GM04504 (cell line): ENCODE measurements at regions not wholly inside any gene's neighbourhood (a gene's known extent, or its start where the extent isn't known, plus 50 kb on each side); places are given as distances from the start of the nearest gene placed in this dataset.
A peak's percentile ranks its signal among the peaks of the same experiment; 100 is the strongest.

ENCODE experiments used
- DNase-seq: peaks from one replicate; pipeline ENCODE4 v3.0.0-alpha.2; 2012; ENCODE audit warnings: low read depth

DNA sequence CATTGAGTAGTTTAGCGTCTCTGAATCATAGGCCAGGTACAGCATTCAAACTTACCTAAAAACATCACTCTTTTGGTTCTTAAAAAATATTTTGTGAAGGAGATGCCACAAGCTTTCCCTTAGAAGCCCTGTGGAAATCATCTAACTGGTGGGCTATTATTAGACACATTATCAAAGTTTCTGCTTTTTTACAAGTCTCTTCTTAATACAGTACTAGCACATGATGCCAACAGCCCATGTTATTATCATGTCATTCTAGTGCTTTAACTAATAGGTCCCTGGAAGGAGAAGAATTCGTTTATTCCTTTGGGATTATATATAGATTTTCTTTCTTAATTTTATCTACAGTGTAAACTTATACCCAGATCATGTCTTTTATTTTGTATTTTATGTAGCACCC, 146.0 kb upstream of the PTPRK start:
- DNase-seq: no peak

DNA sequence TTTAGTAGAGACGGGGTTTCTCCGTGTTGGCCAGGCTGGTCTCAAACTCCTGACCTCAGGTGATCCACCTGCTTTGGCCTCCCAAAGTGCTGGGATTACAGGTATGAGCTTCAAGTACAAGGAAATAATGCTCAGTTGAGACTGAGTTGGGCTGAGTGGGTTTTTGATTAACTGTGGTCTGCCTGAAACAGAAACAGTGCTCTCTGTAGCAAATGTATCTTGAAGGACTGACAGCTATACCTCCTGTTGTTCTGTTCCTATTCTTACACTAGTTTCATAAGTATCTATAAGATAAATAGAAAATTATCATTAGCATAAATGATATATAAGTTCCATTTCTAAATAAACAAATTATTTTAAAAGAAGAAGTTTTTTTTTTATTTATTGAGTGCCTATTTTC, 142.8 kb upstream of the PTPRK start:
- DNase-seq: no peak

DNA sequence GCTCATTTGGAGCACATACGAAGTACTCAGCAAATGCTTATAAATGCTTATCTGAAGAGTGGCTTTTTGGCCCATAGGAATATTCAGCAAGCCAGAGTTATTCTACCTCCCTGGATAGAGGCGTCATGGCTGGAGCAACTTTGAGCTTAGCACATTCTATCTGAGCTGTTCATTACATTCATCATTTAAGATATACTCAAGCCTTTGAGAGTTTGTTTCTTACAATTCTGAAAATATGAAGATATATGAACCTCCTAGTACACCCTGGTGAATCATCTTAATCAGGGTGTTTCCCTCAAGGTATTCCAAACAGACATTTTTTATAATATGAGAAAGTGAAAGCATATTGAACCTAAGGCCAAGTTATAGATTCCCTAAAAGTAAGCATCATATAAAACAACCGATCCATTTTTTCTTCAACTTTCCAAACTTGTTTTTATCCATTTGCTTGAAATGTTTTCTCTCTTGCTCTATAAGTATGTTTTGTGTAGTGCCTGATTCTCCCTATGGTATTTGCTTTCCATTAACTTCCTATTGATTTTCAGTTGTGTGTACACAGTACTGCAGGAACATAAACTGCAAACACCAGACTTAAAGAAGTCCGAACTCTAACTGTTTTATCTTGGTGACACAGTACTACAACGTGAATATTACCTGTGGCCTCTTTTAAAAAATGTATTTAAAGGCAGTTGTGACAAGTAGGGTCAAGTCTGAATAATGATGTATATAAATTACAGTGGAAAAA, 139.7 kb upstream of the PTPRK start:
- DNase-seq: no peak

DNA sequence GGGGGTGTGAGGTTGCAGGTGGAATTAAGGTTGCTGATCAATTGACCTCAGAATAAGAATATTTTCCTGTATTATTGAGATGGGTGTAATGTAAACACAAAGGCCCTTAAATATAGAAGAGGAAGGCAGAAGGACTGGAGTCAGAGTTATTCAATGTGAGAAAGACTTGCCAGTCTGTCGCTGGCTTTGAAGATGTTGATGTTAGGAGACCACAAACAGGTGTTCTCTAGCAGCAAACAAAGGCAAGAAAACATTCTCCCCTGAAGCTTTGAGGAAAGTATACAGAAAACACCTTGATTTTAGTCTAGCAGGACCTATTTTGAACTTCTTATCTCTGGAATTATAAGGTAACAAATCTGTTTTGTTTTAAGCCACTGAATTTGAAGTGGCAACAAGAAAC, 138.9 kb upstream of the PTPRK start:
- no peak for DNase-seq

DNA sequence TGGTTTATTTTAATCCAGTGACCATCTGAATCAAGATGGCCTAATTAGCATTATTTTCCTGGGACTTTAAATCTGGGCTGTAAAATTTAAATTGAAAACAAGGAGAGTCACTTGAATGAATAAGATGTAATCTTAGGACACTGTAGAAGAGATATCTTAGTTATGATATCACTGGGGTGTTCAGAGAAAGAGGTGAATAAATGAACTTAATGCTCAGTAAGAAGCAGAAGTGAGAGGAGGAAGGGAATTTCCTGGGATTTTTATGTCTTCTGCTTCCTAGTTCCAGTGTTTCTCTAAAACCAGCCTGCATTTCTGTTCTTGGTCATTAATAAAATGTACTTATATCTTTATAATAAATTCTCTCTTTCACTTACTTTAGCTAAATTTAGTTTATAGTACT, 136.8 kb upstream of the PTPRK start:
- DNase-seq: no peak

DNA sequence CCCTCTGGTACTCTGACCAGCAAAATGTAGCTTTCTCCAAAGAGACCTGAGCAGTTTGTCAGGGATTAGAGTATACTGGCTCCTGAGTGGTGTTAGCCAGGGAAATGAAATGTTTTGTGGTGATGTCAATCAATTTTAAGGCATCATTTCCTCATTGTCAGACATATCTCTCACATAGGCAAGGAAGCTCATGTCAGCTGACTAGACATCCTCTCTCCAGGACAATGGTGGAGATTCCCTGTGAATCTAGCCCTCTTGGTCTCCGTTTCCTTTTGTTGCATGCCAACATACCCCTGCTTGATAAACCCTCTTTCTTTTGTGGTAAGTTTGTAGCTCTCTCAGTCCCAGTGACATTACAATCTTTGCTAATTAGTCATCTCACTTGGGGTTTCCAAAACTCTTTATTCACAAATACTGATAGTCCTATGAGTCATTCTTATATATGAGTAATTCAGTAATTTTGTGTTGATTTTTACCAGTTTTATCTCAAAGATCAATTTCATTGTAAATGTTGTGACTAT, 135.6 kb upstream of the PTPRK start:
- peak; percentile 73 for DNase-seq

DNA sequence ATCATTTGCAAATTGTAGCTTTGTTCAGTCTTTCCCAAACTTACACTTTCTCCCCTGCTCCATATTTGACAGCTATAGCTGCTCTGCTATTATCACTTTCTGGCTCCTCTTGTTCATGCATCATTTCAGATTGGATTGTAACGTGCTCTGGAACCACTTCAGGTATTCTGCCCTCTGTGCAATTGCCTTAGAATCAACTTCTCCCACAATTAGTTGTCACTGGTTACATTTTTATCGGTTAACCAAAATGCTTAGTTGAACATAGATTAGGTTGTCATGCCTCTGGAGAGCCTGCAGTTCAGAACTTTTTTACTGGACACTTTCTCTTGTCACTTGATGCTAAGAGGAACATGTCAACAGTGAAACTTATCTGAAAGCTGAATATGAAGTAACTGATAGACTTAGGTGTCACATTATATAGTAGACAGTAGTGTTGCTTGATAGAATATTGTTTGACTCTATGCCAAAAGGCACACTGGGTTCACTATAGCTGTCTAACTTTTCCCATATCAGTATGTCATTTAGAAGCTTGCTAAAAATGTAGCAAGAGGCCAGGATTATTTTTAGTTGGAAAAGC, 127.7 kb upstream of the PTPRK start:
- DNase-seq: no peak

DNA sequence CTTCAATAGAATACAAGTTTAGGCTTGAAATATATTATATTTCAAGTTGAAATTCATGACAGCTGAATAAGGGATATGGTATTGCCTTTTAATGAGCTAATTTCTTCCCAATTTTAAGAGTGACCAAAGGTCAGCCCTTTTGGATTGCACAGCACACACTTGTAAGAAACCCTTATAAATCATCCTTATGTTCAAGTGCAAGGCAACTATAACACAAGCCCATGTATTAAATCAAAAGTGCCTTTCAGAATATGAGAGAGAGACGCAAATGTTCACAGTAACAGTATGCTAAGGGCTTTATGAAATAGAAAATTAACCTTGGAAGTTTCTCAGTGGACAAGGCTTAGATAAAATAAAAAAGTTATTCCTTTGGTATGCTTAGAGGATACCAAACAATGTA, 121.7 kb upstream of the PTPRK start:
- DNase-seq: no peak

DNA sequence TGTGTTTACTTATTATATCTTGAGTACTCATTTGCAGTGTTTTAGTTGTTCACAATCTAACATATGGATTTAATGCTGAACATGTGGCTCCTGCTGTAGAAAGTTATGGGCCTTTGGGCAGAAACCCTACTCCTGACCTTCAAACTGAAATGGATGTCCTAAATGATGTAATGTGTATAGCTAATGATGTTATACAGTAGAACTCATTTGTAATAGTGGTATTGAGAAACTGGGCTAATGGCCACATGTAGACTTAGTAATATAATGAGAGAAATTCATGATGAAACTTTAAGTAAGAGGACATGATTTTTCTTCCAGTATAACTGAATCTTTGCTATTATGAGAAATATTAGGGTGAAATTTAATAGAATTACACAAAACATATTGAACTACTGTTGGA, 121.3 kb upstream of the PTPRK start:
- no peak for DNase-seq

DNA sequence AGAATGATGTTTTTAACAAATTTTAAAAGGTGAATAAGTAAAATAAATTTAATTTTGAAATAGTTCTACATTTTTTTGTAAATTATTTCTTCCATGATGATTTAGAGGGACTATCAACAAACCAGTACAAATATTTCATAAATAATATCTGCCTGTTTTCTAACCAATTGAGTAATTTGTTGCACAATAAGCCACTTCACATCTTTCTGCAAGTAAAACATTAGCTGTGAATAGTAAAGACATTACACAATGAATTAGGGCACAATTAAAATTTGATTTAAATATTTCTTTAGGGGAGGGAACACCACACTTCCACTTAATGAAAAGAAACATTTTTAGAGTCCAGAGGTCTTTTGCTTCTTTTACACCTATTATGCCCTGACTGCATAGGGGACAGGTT, 118.4 kb upstream of the PTPRK start:
- no peak for DNase-seq

DNA sequence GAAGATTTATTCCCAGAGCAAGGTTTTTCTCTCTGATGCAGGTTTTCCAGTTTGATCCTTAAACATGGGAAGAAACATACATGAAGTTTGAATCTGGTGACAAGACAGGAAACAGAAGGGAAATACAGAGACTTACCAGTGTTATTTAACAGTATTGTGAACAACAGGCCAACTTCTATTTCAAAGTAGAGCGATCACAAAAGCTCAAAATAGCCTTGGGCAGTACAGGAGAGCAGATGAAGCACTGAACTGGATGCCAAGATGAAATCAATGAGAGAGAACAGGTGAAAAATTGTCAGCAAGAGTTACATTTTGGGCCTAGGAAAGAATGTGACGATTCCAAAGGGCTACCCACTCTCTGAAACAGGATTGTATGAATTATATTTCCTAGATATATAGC, 114.8 kb upstream of the PTPRK start:
- no peak for DNase-seq

DNA sequence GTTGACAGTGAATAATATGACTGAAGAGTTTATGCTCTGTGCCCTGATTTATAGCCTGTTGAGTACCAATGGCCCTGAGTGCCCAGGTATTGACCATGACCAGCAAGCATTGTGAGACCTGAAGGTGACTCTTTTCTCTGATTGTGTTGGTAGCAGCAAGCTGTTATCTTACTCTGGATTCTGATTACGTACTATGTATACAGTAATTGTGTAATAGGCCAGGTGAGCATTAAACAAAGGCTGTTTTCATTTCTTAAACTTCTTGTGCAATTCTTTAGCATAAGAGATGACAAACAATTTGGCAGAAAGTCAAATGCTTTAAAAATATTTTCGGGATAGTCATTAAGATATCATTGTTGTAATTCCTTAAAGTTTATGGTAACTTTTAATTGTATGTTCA, 111.7 kb upstream of the PTPRK start:
- DNase-seq: no peak

DNA sequence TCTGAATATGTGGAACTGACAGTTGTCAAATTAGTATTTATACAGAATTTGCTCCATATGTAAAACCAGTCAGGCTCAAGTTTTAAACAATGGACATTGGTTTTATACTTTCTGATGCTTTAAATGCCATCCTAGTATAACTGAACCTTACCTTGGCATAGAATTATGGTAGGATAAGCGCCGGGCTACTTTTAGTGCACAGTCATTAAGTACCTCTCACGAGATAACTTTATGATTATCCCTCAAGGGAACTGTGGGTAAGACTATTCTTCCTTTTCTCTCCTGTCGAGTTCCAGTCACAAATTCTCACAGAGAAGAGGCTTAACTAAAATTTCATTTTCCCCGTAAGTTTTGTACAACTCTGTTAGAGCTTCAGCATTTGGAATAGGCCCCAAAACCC, 110.6 kb upstream of the PTPRK start:
- no peak for DNase-seq

DNA sequence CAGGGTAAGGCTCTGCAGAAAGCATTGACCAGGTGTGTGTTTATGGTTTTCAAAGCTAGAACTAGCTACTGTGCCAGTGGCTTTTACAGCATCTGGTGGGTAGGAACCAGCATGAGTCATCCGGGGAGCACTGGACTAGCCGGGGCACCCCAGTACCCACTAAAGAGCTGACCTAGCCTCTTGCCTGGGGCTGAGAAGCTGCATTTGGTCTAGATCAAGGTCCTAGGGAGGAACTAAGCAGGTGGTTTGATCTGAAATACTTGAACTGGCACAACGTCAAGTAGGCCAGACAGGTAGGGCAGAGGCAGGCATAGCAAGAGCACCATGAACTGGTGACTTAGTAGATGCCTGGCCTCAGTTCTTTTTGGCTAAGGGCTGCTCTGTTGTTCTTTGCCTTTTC, 109.8 kb upstream of the PTPRK start:
- DNase-seq: no peak

DNA sequence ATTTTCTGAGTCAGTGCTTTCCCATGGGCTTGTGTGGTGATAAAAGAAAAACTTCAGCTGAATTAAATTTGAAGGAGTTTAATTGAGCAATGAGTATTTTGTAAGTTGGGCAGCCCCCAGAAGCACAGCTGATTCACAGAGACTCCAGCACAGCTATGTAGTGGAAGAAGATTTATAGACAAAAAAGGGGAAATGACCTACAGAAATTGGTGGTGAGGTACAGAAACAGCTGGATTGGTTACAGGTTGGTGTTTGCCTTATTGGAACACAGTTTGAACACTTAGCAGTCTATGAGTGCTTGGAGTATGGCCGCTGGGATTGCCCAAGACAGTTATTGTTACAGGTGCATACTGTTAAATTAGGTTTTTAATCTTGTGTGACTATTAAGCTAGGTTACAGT, 96.9 kb upstream of the PTPRK start:
- DNase-seq: no peak

DNA sequence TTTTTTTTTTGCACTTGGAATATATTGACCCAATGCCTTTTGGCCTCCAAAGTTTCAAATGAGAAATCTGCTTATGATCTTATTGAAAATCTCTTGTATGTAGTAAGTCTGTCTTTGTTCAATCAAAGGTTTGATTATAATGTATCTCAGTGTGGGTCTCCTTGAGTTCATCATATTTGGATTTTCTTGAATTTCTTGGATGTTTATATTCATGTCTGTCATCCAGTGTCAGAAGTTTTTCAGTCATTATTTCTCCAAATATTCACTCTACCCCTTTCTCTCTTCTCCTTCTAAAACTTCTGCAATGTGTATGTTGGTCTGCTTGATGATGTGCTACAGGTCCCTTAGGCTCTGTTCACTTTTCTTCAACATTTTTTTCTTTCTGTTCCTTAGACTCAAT, 95.9 kb upstream of the PTPRK start:
- no peak for DNase-seq

DNA sequence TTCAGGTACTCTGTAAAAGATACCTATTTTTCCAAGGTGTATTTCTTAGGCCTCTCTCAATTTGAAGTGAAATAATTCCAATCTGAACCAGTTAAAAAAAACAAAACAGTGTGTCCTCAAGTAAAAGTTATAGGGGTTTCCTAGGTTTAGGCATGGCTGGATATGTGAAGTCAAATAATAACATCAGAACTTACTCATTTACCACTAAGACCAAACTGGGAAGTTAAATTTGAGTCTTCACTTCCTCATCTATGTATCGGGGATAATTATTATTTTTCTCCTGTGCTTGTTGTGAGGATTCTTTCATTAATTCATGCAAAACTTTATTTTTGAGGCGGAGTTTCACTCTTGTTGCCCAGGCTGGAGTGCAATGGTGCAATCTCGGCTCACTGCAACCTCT, 86.2 kb upstream of the PTPRK start:
- DNase-seq: no peak

DNA sequence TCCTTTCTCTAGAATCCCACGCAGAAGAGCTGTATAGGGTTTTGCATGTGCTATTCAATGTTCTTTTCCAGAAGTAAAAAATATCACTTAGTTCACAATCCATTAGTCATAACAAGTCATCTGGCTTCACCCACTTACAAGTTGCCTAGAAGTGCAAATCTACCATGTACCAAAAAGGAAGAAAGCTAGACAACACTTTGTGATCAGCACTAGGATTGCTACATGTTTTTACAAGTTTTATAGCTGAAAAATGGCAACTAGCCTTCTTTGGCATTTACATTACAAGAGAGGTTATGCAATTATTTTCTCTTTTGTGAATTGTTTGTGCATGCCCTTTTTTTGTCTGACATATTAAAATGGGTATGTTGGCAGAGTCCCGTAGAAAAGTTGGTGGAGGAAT, 85.6 kb upstream of the PTPRK start:
- DNase-seq: peak; percentile 25

DNA sequence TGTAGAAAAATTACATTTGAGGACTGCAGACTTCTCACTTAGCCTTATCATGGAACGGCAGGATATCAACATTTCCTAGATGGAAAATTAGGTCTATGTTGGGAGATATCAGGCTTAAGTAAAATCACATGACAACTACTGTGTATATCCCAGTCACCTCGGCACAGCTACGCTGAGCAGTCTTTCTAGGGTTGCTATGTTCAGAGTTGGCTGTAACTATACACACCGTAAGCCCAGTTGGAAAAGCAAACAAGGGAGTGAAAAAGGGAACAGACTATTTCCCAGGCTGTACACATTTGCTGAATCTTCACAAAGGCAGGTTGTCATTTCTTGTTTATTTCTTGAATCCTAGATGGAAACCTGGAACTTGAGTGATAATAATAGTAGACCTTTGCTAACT, 80.7 kb upstream of the PTPRK start:
- no peak for DNase-seq

DNA sequence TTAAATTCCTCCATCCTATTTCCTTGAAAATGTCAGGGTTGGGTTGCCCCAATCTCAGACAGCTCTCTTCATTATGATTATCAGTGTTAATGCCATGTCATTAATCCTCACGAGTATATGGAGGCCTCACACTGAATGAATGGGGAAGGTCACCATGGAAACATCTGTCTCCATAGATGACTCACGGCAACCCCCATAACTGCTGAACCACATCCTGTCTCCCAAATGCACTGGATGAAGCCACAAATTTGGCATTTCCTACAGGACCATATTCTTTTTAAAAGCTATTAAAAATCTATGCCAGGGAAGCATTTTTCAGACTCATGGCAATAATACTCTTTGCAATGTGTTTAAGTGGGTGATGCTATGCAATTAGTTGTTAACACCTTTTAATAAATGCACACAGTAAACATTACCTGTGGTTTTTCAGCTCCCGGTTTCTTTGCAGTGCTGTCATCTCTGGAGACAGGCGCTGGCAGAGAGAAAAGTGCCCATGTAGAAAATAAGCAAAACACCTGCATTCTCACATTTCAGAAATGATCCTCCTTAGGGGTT, 80.1 kb upstream of the PTPRK start:
- DNase-seq: peak; percentile 91

DNA sequence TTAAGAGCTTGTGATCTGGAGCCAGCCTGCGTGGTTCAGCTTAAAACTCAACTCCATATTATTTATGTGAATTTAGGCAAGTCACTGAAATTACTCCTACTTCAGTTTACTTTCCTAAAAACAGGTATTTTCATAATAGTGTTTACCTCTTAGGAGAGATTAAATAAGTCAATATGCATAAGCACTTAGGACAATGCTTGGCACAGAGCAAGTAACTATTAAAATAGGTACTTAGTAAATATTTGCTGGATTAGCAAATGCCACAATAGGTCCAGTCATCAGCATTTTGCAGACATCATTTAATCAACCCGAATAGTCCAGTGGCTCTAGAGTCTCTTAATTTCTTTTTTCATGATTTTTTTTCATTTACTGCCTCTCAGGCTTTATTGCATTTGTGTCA, 78.6 kb upstream of the PTPRK start:
- no peak for DNase-seq

DNA sequence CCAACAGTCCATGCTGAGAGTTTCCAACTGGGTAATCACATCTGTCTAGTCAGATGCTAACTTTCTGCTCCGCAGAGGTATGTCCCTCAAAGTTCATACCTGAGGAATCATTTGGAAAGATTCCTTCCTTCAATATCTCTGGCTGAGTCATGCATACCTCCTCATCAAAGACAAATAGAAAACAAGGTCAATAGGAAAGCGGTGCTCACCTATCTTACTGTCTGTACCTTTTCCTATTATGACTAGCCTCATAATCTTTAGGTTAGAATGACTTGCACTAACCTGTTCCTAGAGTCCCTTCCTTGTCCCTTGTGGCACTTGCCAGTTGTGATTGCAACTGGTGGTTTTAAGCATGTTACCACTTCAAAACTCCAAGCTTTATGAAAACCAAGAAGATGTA, 78.2 kb upstream of the PTPRK start:
- no peak for DNase-seq

DNA sequence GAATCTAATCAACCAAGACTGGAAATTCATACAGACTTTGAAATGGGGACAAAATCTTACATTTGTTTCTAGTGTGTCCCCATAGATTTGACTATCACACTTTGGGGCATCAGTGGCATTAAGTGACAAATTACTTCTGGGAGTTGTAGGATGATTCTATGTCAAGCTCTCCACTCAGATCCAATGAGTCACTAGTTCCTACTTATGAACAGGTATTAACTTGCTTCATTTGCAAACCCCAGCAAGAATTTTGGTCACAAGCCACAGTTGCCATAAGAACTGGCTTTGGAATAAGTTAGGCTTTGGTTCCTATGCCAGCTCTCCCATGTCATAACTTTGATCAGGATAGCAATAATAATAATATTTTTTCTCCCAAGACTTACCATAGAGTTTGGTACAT, 77.6 kb upstream of the PTPRK start:
- no peak for DNase-seq

DNA sequence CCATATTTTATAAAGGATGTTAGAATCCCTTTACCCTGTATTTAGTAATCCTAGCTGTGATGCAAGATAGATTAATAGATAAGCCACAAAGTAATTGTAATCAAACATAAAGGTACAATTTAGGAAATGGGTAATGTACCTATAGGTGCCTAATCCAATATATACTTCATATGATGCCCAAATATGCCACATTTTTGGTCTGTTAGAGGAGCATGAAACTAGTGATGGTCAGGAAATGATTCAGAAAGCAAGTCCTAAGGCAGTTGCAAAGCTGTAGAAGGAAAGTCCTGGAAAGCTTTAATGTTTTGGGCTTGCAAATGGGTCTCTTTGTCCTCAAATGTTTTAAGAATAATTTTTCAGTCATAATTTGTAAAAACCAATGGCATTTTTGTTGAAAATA, 76.6 kb upstream of the PTPRK start:
- DNase-seq: no peak
